Astrocyte of the cerebellum (primary cell): ENCODE measurements at regions not wholly inside any gene's neighbourhood (a gene's known extent, or its start where the extent isn't known, plus 50 kb on each side); places are given as distances from the start of the nearest gene placed in this dataset.
"Not testable (repeated sequence)": the region's sequence is repeated elsewhere in the genome, so short reads cannot be mapped to it uniquely, and the experiment has no call there.

Source experiments
- DNase-seq: peaks from one replicate; pipeline ENCODE4 v3.0.0-alpha.2; 2011; ENCODE audit warnings: low read depth
- H3K4me3 ChIP-seq: 2 replicates; pipeline ENCODE4 v1.5.1; 2011; ENCODE audit warnings: mild to moderate bottlenecking, low read depth, low read length, moderate library complexity
- CTCF ChIP-seq: IDR thresholded peaks from 2 replicates; pipeline ENCODE4 v1.5.1; 2012; ENCODE audit warnings: low read length, low read depth, moderate library complexity, mild to moderate bottlenecking; ENCODE audit errors: missing control alignments
- in situ Hi-C: cut with HindIII; loops from 2 replicates; pipeline ENCODE4 v1.10.0; 2017; ENCODE audit warnings: low sequenced_read_pairs

GRCh38 chr1:144140243-144140642, 168.5 kb upstream of the FAM72C start:
- H3K4me3 ChIP-seq, DNase-seq, in situ Hi-C loops: not testable (repeated sequence)

GRCh38 chr1:144105006-144105405, 133.2 kb upstream of the FAM72C start:
- H3K4me3 ChIP-seq, in situ Hi-C loops, DNase-seq: not testable (repeated sequence)

GRCh38 chr1:144104000-144104677, 132.4 kb upstream of the FAM72C start:
- DNase-seq, in situ Hi-C loops, H3K4me3 ChIP-seq: not testable (repeated sequence)

GRCh38 chr1:144103156-144103880, 131.5 kb upstream of the FAM72C start:
- in situ Hi-C loops, DNase-seq, H3K4me3 ChIP-seq: not testable (repeated sequence)

GRCh38 chr1:144102046-144102745, 130.4 kb upstream of the FAM72C start:
- DNase-seq, H3K4me3 ChIP-seq, in situ Hi-C loops: not testable (repeated sequence)

GRCh38 chr1:144101397-144102045, 129.7 kb upstream of the FAM72C start:
- TF ChIP-seq CTCF = no peak
- no peak overlapping the region for H3K4me3 ChIP-seq
- no peak for DNase-seq
- in situ Hi-C loops = no loop called here

- in situ Hi-C loops = not testable (repeated sequence)
- peak; percentile 39 for DNase-seq
- peak overlapping the region; percentile 41 for H3K4me3 ChIP-seq
Measured at GRCh38 chr1:144077167-144077841, 105.5 kb upstream of the FAM72C start.

- in situ Hi-C loops, DNase-seq: not testable (repeated sequence)
- peak overlapping the region; percentile 41 for H3K4me3 ChIP-seq
Measured at GRCh38 chr1:144076646-144077045, 104.9 kb upstream of the FAM72C start.

- in situ Hi-C loops, DNase-seq, H3K4me3 ChIP-seq: not testable (repeated sequence)
Measured at GRCh38 chr1:144070394-144071053, 98.7 kb upstream of the FAM72C start.

- in situ Hi-C loops, H3K4me3 ChIP-seq, DNase-seq: not testable (repeated sequence)
Measured at GRCh38 chr1:144067042-144067441, 95.3 kb upstream of the FAM72C start.

GRCh38 chr1:144066071-144066813, 94.5 kb upstream of the FAM72C start:
- in situ Hi-C loops, H3K4me3 ChIP-seq, DNase-seq: not testable (repeated sequence)

GRCh38 chr1:144065299-144066060, 93.7 kb upstream of the FAM72C start:
- in situ Hi-C loops, H3K4me3 ChIP-seq, DNase-seq: not testable (repeated sequence)

GRCh38 chr1:144049365-144049764, 77.6 kb upstream of the FAM72C start:
- in situ Hi-C loops, DNase-seq, H3K4me3 ChIP-seq: not testable (repeated sequence)

GRCh38 chr1:144046645-144047044, 74.9 kb upstream of the FAM72C start:
- in situ Hi-C loops, H3K4me3 ChIP-seq, DNase-seq: not testable (repeated sequence)
